OCI-LY3 (cell line): ENCODE measurements at regions not wholly inside any gene's neighbourhood (a gene's known extent, or its start where the extent isn't known, plus 50 kb on each side); places are given as distances from the start of the nearest gene placed in this dataset.

Experiments
- H2AFZ ChIP-seq: fragments of 200-600, 300-600 bp; shearing (Covaris generic); 2 replicates; pipeline ENCODE4 v1.6.0; 2014; ENCODE audit warnings: antibody characterized with exemption, low read depth, low read length
- H3K27ac ChIP-seq: fragments of 200-600, 300-600 bp; sonication (generic); 2 replicates; pipeline ENCODE4 v1.5.1; 2014; ENCODE audit warnings: mild to moderate bottlenecking, low read length, moderate library complexity, mixed read lengths
- H3K27me3 ChIP-seq: fragments of 200-600, 300-600 bp; sonication (generic); 2 replicates; pipeline ENCODE4 v1.6.1; 2014; ENCODE audit warnings: low read depth, low read length, mixed read lengths
- H3K36me3 ChIP-seq: fragments of 200-600, 300-600 bp; sonication (generic); replicated peaks from 2 replicates; pipeline ENCODE3; 2014; ENCODE audit warnings: low read depth, low read length, mixed read lengths
- H3K4me1 ChIP-seq: fragments of 300-600, 200-600 bp; sonication (generic); 2 replicates; pipeline ENCODE4 v1.6.1; 2014; ENCODE audit warnings: low read length, mixed read lengths
- H3K4me2 ChIP-seq: fragments of 200-600, 300-600 bp; sonication (generic); 2 replicates; pipeline ENCODE4 v1.6.1; 2014; ENCODE audit warnings: low read length, mixed read lengths
- H3K4me3 ChIP-seq: fragments of 300-600, 200-600 bp; sonication (generic); 2 replicates; pipeline ENCODE4 v1.5.1; 2014; ENCODE audit warnings: antibody characterized with exemption, mild to moderate bottlenecking, low read length, moderate library complexity
- H3K79me2 ChIP-seq: fragments of 300-600, 200-600 bp; shearing (Covaris generic); 2 replicates; pipeline ENCODE4 v1.6.1; 2014; ENCODE audit warnings: mild to moderate bottlenecking, low read length, mixed read lengths
- H3K9ac ChIP-seq: fragments of 300-600, 200-600 bp; shearing (Covaris generic); 2 replicates; pipeline ENCODE4 v1.6.0; 2014; ENCODE audit warnings: mild to moderate bottlenecking, low read length, moderate library complexity
- H3K9me3 ChIP-seq: fragments of 200-600, 300-600 bp; shearing (Covaris generic); 2 replicates; pipeline ENCODE4 v1.6.1; 2014; ENCODE audit warnings: low read length, mixed read lengths; ENCODE audit not compliant: insufficient read depth
- H4K20me1 ChIP-seq: fragments of 200-600, 300-600 bp; sonication (generic); 2 replicates; pipeline ENCODE4 v1.6.1; 2016; ENCODE audit warnings: low read length, mixed read lengths; ENCODE audit not compliant: insufficient read depth
- CTCF ChIP-seq: fragments of 200-600, 300-600 bp; sonication (generic); IDR thresholded peaks from 2 replicates; pipeline ENCODE4 v1.5.1; 2014; ENCODE audit warnings: antibody characterized with exemption, low read length, low read depth
- EZH2phosphoT487 ChIP-seq: fragments of 200-600 bp; shearing (Covaris generic); IDR thresholded peaks from 2 replicates; pipeline ENCODE4 v1.6.1; 2018; ENCODE audit warnings: antibody characterized with exemption, mixed run types, low read depth

GRCh38 chrX:139298437-139298836, 232.1 kb upstream of the F9 start:
- Histone ChIP-seq H3K4me2 (no peak overlapping the region), H3K4me3 (no peak overlapping the region), H4K20me1 (no peaks in the 10 kb centered on the region), H2AFZ (no peak overlapping the region), H3K27me3 (no peaks in the 10 kb centered on the region), H3K9ac (no peak overlapping the region), H3K9me3 (no peaks in the 10 kb centered on the region), H3K36me3 (no peaks in the 10 kb centered on the region), H3K79me2 (no peaks in the 10 kb centered on the region), H3K4me1 (no peaks in the 10 kb centered on the region), H3K27ac (no peak overlapping the region)
- TF ChIP-seq CTCF (no peak), EZH2phosphoT487 (no peak)

- Histone ChIP-seq H3K27me3 (no peaks in the 10 kb centered on the region), H3K79me2 (no peaks in the 10 kb centered on the region), H3K9me3 (no peaks in the 10 kb centered on the region), H3K9ac (no peak overlapping the region), H3K36me3 (no peaks in the 10 kb centered on the region), H3K4me1 (no peaks in the 10 kb centered on the region), H2AFZ (no peak overlapping the region), H3K27ac (no peak overlapping the region), H3K4me3 (no peak overlapping the region), H4K20me1 (no peaks in the 10 kb centered on the region), H3K4me2 (no peak overlapping the region)
- TF ChIP-seq EZH2phosphoT487 (no peak), CTCF (no peak)
Observed at GRCh38 chrX:139297638-139298037, 232.9 kb upstream of the F9 start.

- Histone ChIP-seq H3K36me3 (no peaks in the 10 kb centered on the region), H3K4me2 (no peak overlapping the region), H3K27ac (no peak overlapping the region), H3K4me1 (peaks cover 15% of the 10 kb centered on the region), H3K9me3 (no peaks in the 10 kb centered on the region), H4K20me1 (no peaks in the 10 kb centered on the region), H2AFZ (no peak overlapping the region), H3K9ac (no peak overlapping the region), H3K4me3 (no peak overlapping the region), H3K79me2 (no peaks in the 10 kb centered on the region), H3K27me3 (no peaks in the 10 kb centered on the region)
- TF ChIP-seq EZH2phosphoT487 (no peak), CTCF (no peak)
Observed at GRCh38 chrX:139293991-139294390, 236.5 kb upstream of the F9 start.

GRCh38 chrX:139290310-139290709, 240.2 kb upstream of the F9 start:
- Histone ChIP-seq H3K27ac (no peak overlapping the region), H3K9me3 (no peaks in the 10 kb centered on the region), H3K4me3 (no peak overlapping the region), H3K4me1 (peaks cover 15% of the 10 kb centered on the region), H4K20me1 (no peaks in the 10 kb centered on the region), H3K79me2 (no peaks in the 10 kb centered on the region), H3K9ac (no peak overlapping the region), H2AFZ (no peak overlapping the region), H3K27me3 (no peaks in the 10 kb centered on the region), H3K4me2 (no peak overlapping the region), H3K36me3 (no peaks in the 10 kb centered on the region)
- no peak for TF ChIP-seq CTCF
- no peak for TF ChIP-seq EZH2phosphoT487
